SK-N-SH (cell line): ENCODE measurements at regions not wholly inside any gene's neighbourhood (a gene's known extent, or its start where the extent isn't known, plus 50 kb on each side); places are given as distances from the start of the nearest gene placed in this dataset.

Experiments used
- CTCF ChIA-PET: fragments of 300-600, 350-600 bp; formaldehyde crosslinking; extraction: SDS; loops from one replicate; lab custom pipeline; 2021; lab: Yijun Ruan, JAX
- POLR2A ChIA-PET: fragments of 350-600 bp; sonication (Branson Sonifier 250); formaldehyde crosslinking; extraction: SDS; loops from one replicate; lab custom pipeline; 2020; ENCODE audit warnings: antibody characterized with exemption, inconsistent platforms; lab: Yijun Ruan, JAX
- DNase-seq: peaks from one replicate; pipeline ENCODE4 v3.0.0; 2012
- H2AFZ ChIP-seq: fragments of 200-600 bp; sonication (generic); 2 replicates; pipeline ENCODE4 v1.8.1; 2016; ENCODE audit warnings: antibody characterized with exemption, mild to moderate bottlenecking, low read depth
- H3F3A ChIP-seq: fragments of 200-600 bp; sonication (generic); replicated peaks from 2 replicates; pipeline ENCODE3; 2016; ENCODE audit warnings: antibody characterized with exemption, mild to moderate bottlenecking; ENCODE audit not compliant: insufficient read depth
- H3K27ac ChIP-seq, 2 experiments: fragments of 200-500 bp in 1 of 2; fragments of 200-600 bp in 1 of 2; sonication (Bioruptor generic) in 1 of 2; sonication (generic), shearing (Covaris generic) in 1 of 2; 2 replicates each; pipeline versions ENCODE4 v1.5.1 to v1.6.1; 2014 to 2016; ENCODE audit warnings: low read depth in 2 of 2, inconsistent platforms in 1 of 2, low read length in 1 of 2, mild to moderate bottlenecking in 1 of 2, mixed read lengths in 1 of 2
- H3K27me3 ChIP-seq: fragments of 200-600 bp; sonication (generic), shearing (Covaris generic); 2 replicates; pipeline ENCODE4 v1.6.1; 2016; ENCODE audit warnings: mixed run types; ENCODE audit not compliant: insufficient read depth
- H3K36me3 ChIP-seq, 2 experiments: fragments of 200-500 bp in 1 of 2; fragments of 200-600 bp in 1 of 2; sonication (Bioruptor generic) in 1 of 2; sonication (generic) in 1 of 2; replicated peaks in 1 of 2; 2 replicates each; pipeline versions ENCODE3 to v1.5.1; 2014 to 2016; ENCODE audit warnings: low read length in 1 of 2, mild to moderate bottlenecking in 1 of 2; ENCODE audit not compliant: insufficient read depth in 2 of 2, control insufficient read depth in 1 of 2
- H3K4me1 ChIP-seq, 2 experiments: fragments of 200-500 bp in 1 of 2; fragments of 200-600 bp in 1 of 2; sonication (Bioruptor generic) in 1 of 2; sonication (generic), shearing (Covaris generic) in 1 of 2; 2 replicates each; pipeline versions ENCODE4 v1.5.1 to v1.6.1; 2014 to 2016; ENCODE audit warnings: low read depth in 1 of 2, low read length in 1 of 2, mixed run types in 1 of 2; ENCODE audit not compliant: insufficient read depth in 2 of 2, control insufficient read depth in 1 of 2
- H3K4me2 ChIP-seq: fragments of 200-600 bp; sonication (generic), shearing (Covaris generic); 2 replicates; pipeline ENCODE4 v1.6.1; 2017; ENCODE audit warnings: mixed run types
- H3K4me3 ChIP-seq, 2 experiments: fragments of 200-500 bp in 1 of 2; fragments of 200-600 bp in 1 of 2; sonication (Bioruptor generic) in 1 of 2; sonication (generic), shearing (Covaris generic) in 1 of 2; 2 replicates each; pipeline versions ENCODE4 v1.5.1 to v1.8.1; 2014 to 2016; ENCODE audit warnings: low read depth in 2 of 2, inconsistent platforms in 1 of 2, low read length in 1 of 2, mild to moderate bottlenecking in 1 of 2, mixed read lengths in 1 of 2, moderate library complexity in 1 of 2
- H3K79me2 ChIP-seq: fragments of 200-600 bp; sonication (generic); 2 replicates; pipeline ENCODE4 v1.8.1; 2017; ENCODE audit warnings: mild to moderate bottlenecking; ENCODE audit not compliant: insufficient read depth
- H3K9ac ChIP-seq: fragments of 200-600 bp; sonication (generic); 2 replicates; pipeline ENCODE4 v1.6.1; 2017; ENCODE audit warnings: mixed run types
- H3K9me2 ChIP-seq: fragments of 200-600 bp; sonication (generic); 2 replicates; pipeline ENCODE4 v1.6.1; 2017; ENCODE audit warnings: mixed run types
- H3K9me3 ChIP-seq: fragments of 200-600 bp; sonication (generic); 2 replicates; pipeline ENCODE4 v1.6.1; 2017; ENCODE audit warnings: mixed run types, mild to moderate bottlenecking, moderate library complexity
- H4K20me1 ChIP-seq: fragments of 200-600 bp; sonication (generic); 2 replicates; pipeline ENCODE4 v1.6.1; 2017; ENCODE audit warnings: mild to moderate bottlenecking, mixed run types; ENCODE audit not compliant: insufficient read depth
- CHD2 ChIP-seq: fragments of 150-350 bp; IDR thresholded peaks from 2 replicates; pipeline ENCODE4 v1.6.1; 2018; ENCODE audit warnings: low read length; ENCODE audit not compliant: partially characterized antibody
- ELF1 ChIP-seq: IDR thresholded peaks from 2 replicates; pipeline ENCODE4 v1.4.0; 2012
- EP300 ChIP-seq, 2 experiments: IDR thresholded peaks; 2 replicates each; pipeline versions ENCODE4 v1.4.0 to v1.6.1; 2012; ENCODE audit warnings: borderline replicate concordance in 1 of 2, low read depth in 1 of 2, low read length in 1 of 2
- FOSL2 ChIP-seq: IDR thresholded peaks from 2 replicates; pipeline ENCODE4 v1.4.0; 2012; ENCODE audit warnings: low read depth, mild to moderate bottlenecking, moderate library complexity, borderline replicate concordance
- FOXM1 ChIP-seq: IDR thresholded peaks from 2 replicates; pipeline ENCODE4 v1.4.0; 2012; ENCODE audit warnings: low read depth, mild to moderate bottlenecking
- GATA2 ChIP-seq: sonication (generic); formaldehyde crosslinking; IDR thresholded peaks from 2 replicates; pipeline ENCODE4 v1.5.0; 2020; ENCODE audit warnings: mild to moderate bottlenecking, missing genetic modification reagents
- MEF2A ChIP-seq: IDR thresholded peaks from 2 replicates; pipeline ENCODE4 v1.4.0; 2012; ENCODE audit warnings: low read depth, borderline replicate concordance
- MXI1 ChIP-seq: IDR thresholded peaks from 2 replicates; pipeline ENCODE4 v1.6.1; 2012; ENCODE audit warnings: mild to moderate bottlenecking, low read depth, low read length, improper control_type of control experiment
- NRF1 ChIP-seq: IDR thresholded peaks from 2 replicates; pipeline ENCODE4 v1.6.1; 2012; ENCODE audit warnings: low read depth, mild to moderate bottlenecking, low read length
- POLR2AphosphoS5 ChIP-seq: IDR thresholded peaks from 2 replicates; pipeline ENCODE4 v1.6.1; 2012; ENCODE audit warnings: low read depth, low read length
- RAD21 ChIP-seq: IDR thresholded peaks from 2 replicates; pipeline ENCODE4 v1.6.1; 2012; ENCODE audit warnings: mild to moderate bottlenecking, low read length
- RFX5 ChIP-seq: IDR thresholded peaks from 2 replicates; pipeline ENCODE4 v1.6.1; 2012; ENCODE audit warnings: mild to moderate bottlenecking, improper control_type of control experiment, low read length
- SIN3A ChIP-seq: IDR thresholded peaks from 2 replicates; pipeline ENCODE4 v1.6.1; 2012; ENCODE audit warnings: low read depth, mild to moderate bottlenecking, low read length, moderate library complexity, borderline replicate concordance
- SMC3 ChIP-seq: IDR thresholded peaks from 2 replicates; pipeline ENCODE4 v1.6.1; 2012; ENCODE audit warnings: low read depth, low read length, improper control_type of control experiment
- TCF12 ChIP-seq: IDR thresholded peaks from 2 replicates; pipeline ENCODE4 v1.4.0; 2012
- YY1 ChIP-seq: IDR thresholded peaks from 2 replicates; pipeline ENCODE4 v1.4.0; 2012; ENCODE audit warnings: low read depth, mild to moderate bottlenecking
- WGBS: methylation state at CpG from one replicate; pipeline ENCODE4 v1.1.6; 2017; ENCODE audit warnings: low lambda C conversion rate; 5-methylcytosine and 5-hydroxymethylcytosine counted together
- TF ChIP-seq, protein P1 (sequence below): IDR thresholded peaks from 2 replicates; pipeline ENCODE4; 2012
- TF ChIP-seq, protein P2 (sequence below): fragments of 200-600 bp; sonication (generic); IDR thresholded peaks from 2 replicates; pipeline ENCODE4 v1.6.1; 2017; ENCODE audit warnings: antibody characterized with exemption, mild to moderate bottlenecking, moderate library complexity
- TF ChIP-seq, protein P3 (sequence below): IDR thresholded peaks from 2 replicates; pipeline ENCODE4 v1.4.0; 2012; ENCODE audit warnings: low read depth, borderline replicate concordance
- TF ChIP-seq, protein P4 (sequence below): IDR thresholded peaks from 2 replicates; pipeline ENCODE4 v1.4.0; 2012; ENCODE audit warnings: low read depth, borderline replicate concordance
- TF ChIP-seq, protein P5 (sequence below): fragments of 150-350 bp; IDR thresholded peaks from 2 replicates; pipeline ENCODE4 v1.6.1; 2016; ENCODE audit warnings: mild to moderate bottlenecking, low read depth, low read length

DNA sequence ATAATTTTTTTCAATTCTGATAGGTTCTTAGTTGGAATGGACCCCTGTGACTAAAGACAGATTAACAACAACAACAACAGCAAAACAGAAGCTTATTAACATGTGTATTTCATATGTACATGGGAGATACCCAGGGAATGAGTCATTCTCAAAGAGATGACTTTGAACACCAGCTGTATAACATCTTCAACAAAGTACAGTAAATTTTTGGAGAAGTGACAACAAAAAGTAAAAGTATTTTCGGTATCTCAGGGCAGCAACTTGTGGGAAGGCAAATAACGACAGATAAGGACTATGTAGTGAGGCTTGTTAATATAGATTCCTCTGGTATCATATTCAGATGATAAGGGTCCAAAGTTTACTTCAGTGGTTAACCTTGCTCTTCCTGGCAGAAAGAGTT, 573.4 kb upstream of the RAG2 start:
- Histone ChIP-seq H3K27ac (no peak overlapping the region), H3K9ac (no peak overlapping the region), H3K4me3 (no peak overlapping the region), H3K27me3 (no peaks in the 10 kb centered on the region), H3K79me2 (no peaks in the 10 kb centered on the region), H3K9me2 (no peaks in the 10 kb centered on the region)
- CTCF ChIA-PET: interaction anchor here (1.0 kb wide), 1 partner anchor 24 kb away, joined by 4 read pairs; no protein-coding TSS in a partner anchor
- WGBS: 15% methylated on average over 2 of the region's 2 CpGs
- POLR2A ChIA-PET: no interaction called here
- TF ChIP-seq ELF1 (no peak), NRF1 (no peak), MEF2A (no peak), FOXM1 (no peak), RFX5 (no peak), EP300 (IDR thresholded peaks at IDR 0.05; ENCODE audit: borderline replicate concordance in 1 of 2, low read depth in 1 of 2, low read length in 1 of 2) (no peak), TCF12 (no peak), GATA2 (CRISPR knock-in tag) (no peak)
- TF ChIP-seq, protein P1, sequence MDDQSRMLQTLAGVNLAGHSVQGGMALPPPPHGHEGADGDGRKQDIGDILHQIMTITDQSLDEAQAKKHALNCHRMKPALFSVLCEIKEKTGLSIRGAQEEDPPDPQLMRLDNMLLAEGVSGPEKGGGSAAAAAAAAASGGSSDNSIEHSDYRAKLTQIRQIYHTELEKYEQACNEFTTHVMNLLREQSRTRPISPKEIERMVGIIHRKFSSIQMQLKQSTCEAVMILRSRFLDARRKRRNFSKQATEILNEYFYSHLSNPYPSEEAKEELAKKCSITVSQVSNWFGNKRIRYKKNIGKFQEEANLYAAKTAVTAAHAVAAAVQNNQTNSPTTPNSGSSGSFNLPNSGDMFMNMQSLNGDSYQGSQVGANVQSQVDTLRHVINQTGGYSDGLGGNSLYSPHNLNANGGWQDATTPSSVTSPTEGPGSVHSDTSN: no peak
- TF ChIP-seq, protein P2, sequence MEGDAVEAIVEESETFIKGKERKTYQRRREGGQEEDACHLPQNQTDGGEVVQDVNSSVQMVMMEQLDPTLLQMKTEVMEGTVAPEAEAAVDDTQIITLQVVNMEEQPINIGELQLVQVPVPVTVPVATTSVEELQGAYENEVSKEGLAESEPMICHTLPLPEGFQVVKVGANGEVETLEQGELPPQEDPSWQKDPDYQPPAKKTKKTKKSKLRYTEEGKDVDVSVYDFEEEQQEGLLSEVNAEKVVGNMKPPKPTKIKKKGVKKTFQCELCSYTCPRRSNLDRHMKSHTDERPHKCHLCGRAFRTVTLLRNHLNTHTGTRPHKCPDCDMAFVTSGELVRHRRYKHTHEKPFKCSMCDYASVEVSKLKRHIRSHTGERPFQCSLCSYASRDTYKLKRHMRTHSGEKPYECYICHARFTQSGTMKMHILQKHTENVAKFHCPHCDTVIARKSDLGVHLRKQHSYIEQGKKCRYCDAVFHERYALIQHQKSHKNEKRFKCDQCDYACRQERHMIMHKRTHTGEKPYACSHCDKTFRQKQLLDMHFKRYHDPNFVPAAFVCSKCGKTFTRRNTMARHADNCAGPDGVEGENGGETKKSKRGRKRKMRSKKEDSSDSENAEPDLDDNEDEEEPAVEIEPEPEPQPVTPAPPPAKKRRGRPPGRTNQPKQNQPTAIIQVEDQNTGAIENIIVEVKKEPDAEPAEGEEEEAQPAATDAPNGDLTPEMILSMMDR: no peak
- TF ChIP-seq, protein P3, sequence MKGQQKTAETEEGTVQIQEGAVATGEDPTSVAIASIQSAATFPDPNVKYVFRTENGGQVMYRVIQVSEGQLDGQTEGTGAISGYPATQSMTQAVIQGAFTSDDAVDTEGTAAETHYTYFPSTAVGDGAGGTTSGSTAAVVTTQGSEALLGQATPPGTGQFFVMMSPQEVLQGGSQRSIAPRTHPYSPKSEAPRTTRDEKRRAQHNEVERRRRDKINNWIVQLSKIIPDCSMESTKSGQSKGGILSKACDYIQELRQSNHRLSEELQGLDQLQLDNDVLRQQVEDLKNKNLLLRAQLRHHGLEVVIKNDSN: no peak
- TF ChIP-seq, all 33 proteins: peak for 0
- no peak for DNase-seq
- no peak overlapping the region for H2AFZ ChIP-seq
- no peaks in the 10 kb centered on the region for H3F3A ChIP-seq
- no peaks in the 10 kb centered on the region for H3K36me3 ChIP-seq
- no peaks in the 10 kb centered on the region for H4K20me1 ChIP-seq
- H3K4me2 ChIP-seq: no peak overlapping the region
- H3K9me3 ChIP-seq: no peaks in the 10 kb centered on the region
- H3K4me1 ChIP-seq: no peaks in the 10 kb centered on the region; a peak in 1 of 4 replicates

DNA sequence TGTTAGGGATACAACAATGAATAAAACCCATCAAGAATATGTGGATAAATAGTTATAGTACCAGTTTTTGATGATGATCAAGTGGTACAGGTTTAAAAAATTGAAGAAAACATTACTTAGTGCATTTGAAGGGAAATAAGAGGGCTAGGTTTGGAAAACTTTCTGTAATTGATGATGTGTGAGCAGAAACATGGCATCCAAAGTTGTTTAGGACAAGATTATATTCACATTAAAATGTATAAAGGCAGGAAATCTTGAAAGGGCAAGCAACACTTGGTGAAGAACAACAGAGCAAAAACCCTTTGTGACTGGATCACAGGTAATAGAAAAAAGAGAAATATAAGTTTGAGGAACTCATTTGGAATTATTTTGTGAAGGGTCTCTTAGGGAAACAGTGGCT, 572.3 kb upstream of the RAG2 start:
- no peak for TF ChIP-seq MEF2A
- TF ChIP-seq YY1: no peak
- TF ChIP-seq, protein P4, sequence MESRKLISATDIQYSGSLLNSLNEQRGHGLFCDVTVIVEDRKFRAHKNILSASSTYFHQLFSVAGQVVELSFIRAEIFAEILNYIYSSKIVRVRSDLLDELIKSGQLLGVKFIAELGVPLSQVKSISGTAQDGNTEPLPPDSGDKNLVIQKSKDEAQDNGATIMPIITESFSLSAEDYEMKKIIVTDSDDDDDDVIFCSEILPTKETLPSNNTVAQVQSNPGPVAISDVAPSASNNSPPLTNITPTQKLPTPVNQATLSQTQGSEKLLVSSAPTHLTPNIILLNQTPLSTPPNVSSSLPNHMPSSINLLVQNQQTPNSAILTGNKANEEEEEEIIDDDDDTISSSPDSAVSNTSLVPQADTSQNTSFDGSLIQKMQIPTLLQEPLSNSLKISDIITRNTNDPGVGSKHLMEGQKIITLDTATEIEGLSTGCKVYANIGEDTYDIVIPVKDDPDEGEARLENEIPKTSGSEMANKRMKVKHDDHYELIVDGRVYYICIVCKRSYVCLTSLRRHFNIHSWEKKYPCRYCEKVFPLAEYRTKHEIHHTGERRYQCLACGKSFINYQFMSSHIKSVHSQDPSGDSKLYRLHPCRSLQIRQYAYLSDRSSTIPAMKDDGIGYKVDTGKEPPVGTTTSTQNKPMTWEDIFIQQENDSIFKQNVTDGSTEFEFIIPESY: no peak
- TF ChIP-seq RAD21: no peak
- no peak for TF ChIP-seq CHD2
- no peak for TF ChIP-seq POLR2AphosphoS5
- no peak for TF ChIP-seq EP300 (IDR thresholded peaks at IDR 0.05; ENCODE audit: borderline replicate concordance in 1 of 2, low read depth in 1 of 2, low read length in 1 of 2)
- no peak for TF ChIP-seq SMC3
- no peak for TF ChIP-seq SIN3A
- TF ChIP-seq MXI1: no peak
- TF ChIP-seq, protein P5, sequence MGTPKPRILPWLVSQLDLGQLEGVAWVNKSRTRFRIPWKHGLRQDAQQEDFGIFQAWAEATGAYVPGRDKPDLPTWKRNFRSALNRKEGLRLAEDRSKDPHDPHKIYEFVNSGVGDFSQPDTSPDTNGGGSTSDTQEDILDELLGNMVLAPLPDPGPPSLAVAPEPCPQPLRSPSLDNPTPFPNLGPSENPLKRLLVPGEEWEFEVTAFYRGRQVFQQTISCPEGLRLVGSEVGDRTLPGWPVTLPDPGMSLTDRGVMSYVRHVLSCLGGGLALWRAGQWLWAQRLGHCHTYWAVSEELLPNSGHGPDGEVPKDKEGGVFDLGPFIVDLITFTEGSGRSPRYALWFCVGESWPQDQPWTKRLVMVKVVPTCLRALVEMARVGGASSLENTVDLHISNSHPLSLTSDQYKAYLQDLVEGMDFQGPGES: no peak
- TF ChIP-seq FOSL2: no peak
- TF ChIP-seq, protein P3: no peak
- TF ChIP-seq GATA2 (CRISPR knock-in tag): no peak
- Histone ChIP-seq H3K79me2 (no peaks in the 10 kb centered on the region), H3K4me3 (no peak overlapping the region), H3K27ac (no peak overlapping the region), H3K9ac (no peak overlapping the region), H3K27me3 (no peaks in the 10 kb centered on the region), H3F3A (no peaks in the 10 kb centered on the region), H4K20me1 (no peaks in the 10 kb centered on the region), H3K4me1 (no peaks in the 10 kb centered on the region; a peak in 1 of 4 replicates), H2AFZ (no peak overlapping the region), H3K36me3 (no peaks in the 10 kb centered on the region), H3K9me2 (no peaks in the 10 kb centered on the region), H3K4me2 (no peak overlapping the region), H3K9me3 (no peaks in the 10 kb centered on the region)
- ChIA-PET CTCF (no interaction called here), POLR2A (no interaction called here)
- no peak for DNase-seq
